Smooth muscle cell (in vitro differentiated cells): ENCODE measurements at regions not wholly inside any gene's neighbourhood (a gene's known extent, or its start where the extent isn't known, plus 50 kb on each side); places are given as distances from the start of the nearest gene placed in this dataset.

Source experiments
- DNase-seq: peaks from one replicate; lab custom pipeline; 2025; ENCODE audit not compliant: unreplicated experiment; lab: John Stamatoyannopoulos, UW
- H2AFZ ChIP-seq: fragments of 200-600 bp; sonication (generic); 2 replicates; pipeline ENCODE4 v1.6.0; 2016; ENCODE audit warnings: antibody characterized with exemption, low read depth, mild to moderate bottlenecking
- H3F3A ChIP-seq: fragments of 200-600 bp; sonication (generic); 2 replicates; pipeline ENCODE4 v1.6.0; 2017; ENCODE audit warnings: antibody characterized with exemption, low read depth
- H3K27ac ChIP-seq: fragments of 200-600 bp; sonication (generic); 2 replicates; pipeline ENCODE4 v1.5.1; 2016; ENCODE audit warnings: low read depth, mild to moderate bottlenecking
- H3K27me3 ChIP-seq: fragments of 200-600 bp; sonication (generic); 2 replicates; pipeline ENCODE4 v1.6.1; 2016; ENCODE audit warnings: low read depth, mild to moderate bottlenecking
- H3K36me3 ChIP-seq: fragments of 200-600 bp; sonication (generic); 2 replicates; pipeline ENCODE4 v1.5.1; 2016; ENCODE audit warnings: low read depth
- H3K4me1 ChIP-seq: fragments of 200-600 bp; sonication (generic); 2 replicates; pipeline ENCODE4 v1.5.1; 2016; ENCODE audit warnings: low read depth
- H3K4me2 ChIP-seq: fragments of 200-600 bp; sonication (generic); 2 replicates; pipeline ENCODE4 v1.6.0; 2016; ENCODE audit warnings: mild to moderate bottlenecking
- H3K4me3 ChIP-seq: fragments of 200-600 bp; sonication (generic); 2 replicates; pipeline ENCODE4 v1.5.1; 2016; ENCODE audit warnings: mild to moderate bottlenecking
- H3K79me2 ChIP-seq: fragments of 200-600 bp; sonication (generic); 2 replicates; pipeline ENCODE4 v1.6.0; 2016; ENCODE audit warnings: low read depth, mild to moderate bottlenecking
- H3K9ac ChIP-seq: fragments of 200-600 bp; sonication (generic); 2 replicates; pipeline ENCODE4 v1.6.0; 2016; ENCODE audit warnings: low read depth
- H3K9me3 ChIP-seq: fragments of 200-600 bp; sonication (generic); replicated peaks from 2 replicates; pipeline ENCODE4 v1.5.1; 2016; ENCODE audit warnings: low read depth
- H4K20me1 ChIP-seq: fragments of 200-600 bp; sonication (generic); 2 replicates; pipeline ENCODE4 v1.6.0; 2016; ENCODE audit warnings: low read depth
- WGBS: methylation state at CpG from one replicate; pipeline ENCODE4 v1.1.7; 2016; ENCODE audit warnings: low lambda C conversion rate; 5-methylcytosine and 5-hydroxymethylcytosine counted together
- TF ChIP-seq, protein P1 (sequence below): fragments of 200-600 bp; sonication (generic); IDR thresholded peaks from 2 replicates; pipeline ENCODE4 v1.5.1; 2017; ENCODE audit warnings: borderline replicate concordance, mild to moderate bottlenecking, antibody characterized with exemption; ENCODE audit not compliant: insufficient read depth, poor library complexity, severe bottlenecking

DNA sequence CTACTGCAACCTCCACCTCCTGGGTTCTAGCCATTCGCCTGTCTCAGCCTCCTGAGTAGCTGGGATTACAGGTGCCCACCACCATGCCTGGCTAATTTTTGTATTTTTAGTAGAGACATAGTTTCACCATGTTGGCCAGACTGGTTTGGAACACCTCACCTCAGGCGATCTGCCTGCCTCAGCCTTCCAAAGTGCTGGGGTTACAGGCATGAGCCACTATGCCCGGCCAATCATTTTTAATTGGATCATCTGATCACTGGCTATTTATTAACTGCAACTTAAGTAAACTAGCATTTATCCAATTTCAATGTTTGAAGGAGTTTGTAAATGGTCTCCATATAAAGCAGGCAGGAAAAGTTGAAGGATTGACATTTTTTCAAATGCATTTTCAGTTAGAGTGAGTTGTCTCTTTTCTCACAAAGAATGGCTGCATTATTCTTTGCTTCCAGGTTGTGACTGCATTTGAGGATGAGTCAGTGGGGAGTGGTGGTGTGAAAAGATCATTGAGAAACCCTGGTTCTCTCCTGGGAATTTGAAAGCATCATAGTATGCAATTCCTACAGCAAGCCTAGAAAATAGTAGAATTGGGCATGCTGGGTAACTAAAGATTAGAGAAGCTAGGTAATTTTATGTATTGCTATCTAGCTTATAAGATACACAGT lies 431.1 kb upstream of the ZEB2 start:
- DNase-seq = no peak
- Histone ChIP-seq H3K9ac (no peak overlapping the region), H3K79me2 (no peaks in the 10 kb centered on the region), H3K9me3 (no peaks in the 10 kb centered on the region), H2AFZ (no peak overlapping the region), H3K4me2 (no peak overlapping the region), H3K4me3 (no peak overlapping the region), H3K27me3 (no peaks in the 10 kb centered on the region), H3F3A (no peaks in the 10 kb centered on the region), H4K20me1 (no peaks in the 10 kb centered on the region), H3K4me1 (no peaks in the 10 kb centered on the region), H3K27ac (peak overlapping the region; percentile 54), H3K36me3 (no peaks in the 10 kb centered on the region)
- 91% methylated on average over 3 of the region's 3 CpGs for WGBS
- TF ChIP-seq, protein P1, sequence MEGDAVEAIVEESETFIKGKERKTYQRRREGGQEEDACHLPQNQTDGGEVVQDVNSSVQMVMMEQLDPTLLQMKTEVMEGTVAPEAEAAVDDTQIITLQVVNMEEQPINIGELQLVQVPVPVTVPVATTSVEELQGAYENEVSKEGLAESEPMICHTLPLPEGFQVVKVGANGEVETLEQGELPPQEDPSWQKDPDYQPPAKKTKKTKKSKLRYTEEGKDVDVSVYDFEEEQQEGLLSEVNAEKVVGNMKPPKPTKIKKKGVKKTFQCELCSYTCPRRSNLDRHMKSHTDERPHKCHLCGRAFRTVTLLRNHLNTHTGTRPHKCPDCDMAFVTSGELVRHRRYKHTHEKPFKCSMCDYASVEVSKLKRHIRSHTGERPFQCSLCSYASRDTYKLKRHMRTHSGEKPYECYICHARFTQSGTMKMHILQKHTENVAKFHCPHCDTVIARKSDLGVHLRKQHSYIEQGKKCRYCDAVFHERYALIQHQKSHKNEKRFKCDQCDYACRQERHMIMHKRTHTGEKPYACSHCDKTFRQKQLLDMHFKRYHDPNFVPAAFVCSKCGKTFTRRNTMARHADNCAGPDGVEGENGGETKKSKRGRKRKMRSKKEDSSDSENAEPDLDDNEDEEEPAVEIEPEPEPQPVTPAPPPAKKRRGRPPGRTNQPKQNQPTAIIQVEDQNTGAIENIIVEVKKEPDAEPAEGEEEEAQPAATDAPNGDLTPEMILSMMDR = no peak

DNA sequence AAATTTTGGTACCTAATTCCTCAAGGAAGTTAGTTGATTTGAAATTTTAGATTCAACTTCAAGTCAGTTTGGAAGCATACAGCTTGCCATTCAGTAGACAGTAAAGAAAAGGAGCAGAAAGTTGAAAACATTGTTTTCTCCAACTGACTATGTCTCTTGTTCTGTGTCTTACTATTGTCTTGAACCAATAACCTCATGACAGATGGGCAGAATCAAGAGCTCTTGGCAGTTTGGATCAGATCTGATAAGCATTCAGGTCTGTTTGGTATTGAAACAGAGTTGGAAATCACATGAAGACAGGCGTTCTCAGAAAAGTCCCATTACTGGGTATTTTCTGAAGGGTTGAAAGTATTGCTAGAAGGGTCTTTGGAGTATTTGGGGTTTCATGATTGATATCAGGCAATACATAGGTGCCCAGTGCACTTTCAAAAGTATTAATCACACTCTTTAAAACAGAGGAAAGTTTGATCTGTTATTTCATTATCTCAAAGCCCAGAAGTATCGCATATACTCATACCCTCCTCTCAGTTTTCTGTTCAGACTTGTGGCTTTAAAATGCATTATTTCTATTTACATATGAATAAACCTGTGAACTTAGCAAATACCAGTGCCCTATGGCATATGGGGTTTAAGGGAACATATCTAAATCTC lies 428.4 kb upstream of the ZEB2 start:
- Histone ChIP-seq H3K27me3 (no peaks in the 10 kb centered on the region), H3K4me2 (no peak overlapping the region), H3K4me1 (peaks cover 10% of the 10 kb centered on the region), H3K36me3 (no peaks in the 10 kb centered on the region), H2AFZ (peak overlapping the region; percentile 67), H3K79me2 (no peaks in the 10 kb centered on the region), H3K27ac (no peak overlapping the region), H3K9me3 (no peaks in the 10 kb centered on the region), H4K20me1 (no peaks in the 10 kb centered on the region), H3K9ac (no peak overlapping the region), H3K4me3 (no peak overlapping the region), H3F3A (no peaks in the 10 kb centered on the region)
- 78% methylated on average over 2 of the region's 2 CpGs for whole genome bisulfite sequencing
- TF ChIP-seq, protein P1 = no peak
- no peak for DNase-seq

GRCh38 chr2:144947709-144948037 lies 427.8 kb upstream of the ZEB2 start:
- no peak overlapping the region for H3K27ac ChIP-seq
- WGBS = 46% methylated on average over 2 of the region's 2 CpGs
- no peaks in the 10 kb centered on the region for H3K9me3 ChIP-seq
- no peak for DNase-seq
- H3K4me2 ChIP-seq = no peak overlapping the region
- no peaks in the 10 kb centered on the region for H4K20me1 ChIP-seq
- no peaks in the 10 kb centered on the region for H3K36me3 ChIP-seq
- no peak overlapping the region for H3K9ac ChIP-seq
- peaks cover 10% of the 10 kb centered on the region for H3K4me1 ChIP-seq
- H3F3A ChIP-seq = peaks cover 3% of the 10 kb centered on the region
- H3K4me3 ChIP-seq = no peak overlapping the region
- no peaks in the 10 kb centered on the region for H3K27me3 ChIP-seq
- TF ChIP-seq, protein P1 = no peak
- peak overlapping the region; percentile 67 for H2AFZ ChIP-seq
- H3K79me2 ChIP-seq = no peaks in the 10 kb centered on the region

- WGBS = 75% methylated on average over 1 of the region's 1 CpG
Measured at GRCh38 chr2:144946263-144946662, 426.3 kb upstream of the ZEB2 start.

More at GRCh38 chr2:144946263-144946662, 426.3 kb upstream of the ZEB2 start:
- TF ChIP-seq, protein P1 = no peak
- no peak overlapping the region for H3K9ac ChIP-seq
- no peaks in the 10 kb centered on the region for H3K27me3 ChIP-seq
- DNase-seq = no peak
- H3K4me1 ChIP-seq = peaks cover 10% of the 10 kb centered on the region
- H3K36me3 ChIP-seq = no peaks in the 10 kb centered on the region
- H3K79me2 ChIP-seq = no peaks in the 10 kb centered on the region
- H3K27ac ChIP-seq = no peak overlapping the region
- no peak overlapping the region for H2AFZ ChIP-seq
- peaks cover 5% of the 10 kb centered on the region for H3F3A ChIP-seq
- no peaks in the 10 kb centered on the region for H3K9me3 ChIP-seq
- no peak overlapping the region for H3K4me3 ChIP-seq
- no peak overlapping the region for H3K4me2 ChIP-seq
- H4K20me1 ChIP-seq = no peaks in the 10 kb centered on the region
